ENCODE measurements at regions not wholly inside any gene's neighbourhood (a gene's known extent, or its start where the extent isn't known, plus 50 kb on each side); places are given as distances from the start of the nearest gene placed in this dataset.

- intact Hi-C loops (cut with DNase I): no loop called here
- Histone ChIP-seq H3K9me3 (peaks cover 0 to 39% (median 31%) of the 10 kb centered on the region in 11 donors), H3K4me1 (peaks cover 0 to 24% (median 3%) of the 10 kb centered on the region in 9 donors), H3K27ac (no peak overlapping the region), H3K36me3 (no peaks in the 10 kb centered on the region), H3K4me3 (no peak overlapping the region), H3K27me3 (no peaks in the 10 kb centered on the region)
- no peak for DNase-seq
- ATAC-seq: no peak
- WGBS, 2 donors: 86 to 90% methylated on average over 9 of the region's 9 CpGs
- no peak for TF ChIP-seq CTCF (IDR thresholded peaks at IDR 0.05)
Measured at GRCh38 chr6:137651591-137652335, 157.6 kb upstream of the OLIG3 start.

- no peak for DNase-seq
- 91% methylated on average over 3 of the region's 3 CpGs for WGBS, 2 donors
- Histone ChIP-seq H3K4me1 (peaks cover 0 to 24% (median 2%) of the 10 kb centered on the region in 9 donors), H3K36me3 (no peaks in the 10 kb centered on the region), H3K9me3 (peaks cover 0 to 39% (median 31%) of the 10 kb centered on the region in 11 donors), H3K27me3 (no peaks in the 10 kb centered on the region), H3K27ac (no peak overlapping the region), H3K4me3 (no peak overlapping the region)
- TF ChIP-seq CTCF (IDR thresholded peaks at IDR 0.05): no peak
- intact Hi-C loops (cut with DNase I): no loop called here
- ATAC-seq: no peak
Measured at GRCh38 chr6:137652961-137653705, 158.9 kb upstream of the OLIG3 start.

- no peak for TF ChIP-seq CTCF (IDR thresholded peaks at IDR 0.05)
- no peak overlapping the region for H3K4me3 ChIP-seq
- 95 to 97% methylated on average over 3 of the region's 3 CpGs for WGBS, 2 donors
- H3K27me3 ChIP-seq: no peaks in the 10 kb centered on the region
- intact Hi-C loops (cut with DNase I): no loop called here
- no peak overlapping the region for H3K27ac ChIP-seq
- ATAC-seq: no peak
- no peak for DNase-seq
- peaks cover 0 to 18% (median 0%) of the 10 kb centered on the region in 9 donors for H3K4me1 ChIP-seq
- no peaks in the 10 kb centered on the region for H3K36me3 ChIP-seq
- peaks cover 0 to 39% (median 31%) of the 10 kb centered on the region in 11 donors for H3K9me3 ChIP-seq
Measured at GRCh38 chr6:137653706-137654059, 159.5 kb upstream of the OLIG3 start.

GRCh38 chr6:137654365-137654981 lies 160.3 kb upstream of the OLIG3 start:
- WGBS, 2 donors: 78 to 81% methylated on average over 1 of the region's 1 CpG
- no peaks in the 10 kb centered on the region for H3K27me3 ChIP-seq
- intact Hi-C loops (cut with DNase I): no loop called here

More at GRCh38 chr6:137654365-137654981, 160.3 kb upstream of the OLIG3 start:
- Histone ChIP-seq H3K9me3 (peaks cover 0 to 39% (median 31%) of the 10 kb centered on the region in 11 donors), H3K4me3 (no peak overlapping the region), H3K27ac (no peak overlapping the region), H3K4me1 (peaks cover 0 to 12% (median 0%) of the 10 kb centered on the region in 9 donors), H3K36me3 (no peaks in the 10 kb centered on the region)
- DNase-seq (no peak), ATAC-seq (no peak)
- TF ChIP-seq CTCF (IDR thresholded peaks at IDR 0.05): no peak

Measured in heart right ventricle (tissue), 16 donors.